ENCODE measurements at regions not wholly inside any gene's neighbourhood (a gene's known extent, or its start where the extent isn't known, plus 50 kb on each side); places are given as distances from the start of the nearest gene placed in this dataset.
"Not testable (repeated sequence)": the region's sequence is repeated elsewhere in the genome, so short reads cannot be mapped to it uniquely, and the experiment has no call there.

GRCh38 chr20:29318871-29319461, 1938.5 kb upstream of the DEFB115 start:
- no peak overlapping the region for H3K4me3 ChIP-seq (ENCODE audit: low read length)
- no peak for DNase-seq (ENCODE audit: low read depth, low spot score)

- no peak for DNase-seq (ENCODE audit: low read depth, low spot score)
- H3K4me3 ChIP-seq (ENCODE audit: low read length) = no peak overlapping the region
Measured at GRCh38 chr20:29319725-29320124, 1937.7 kb upstream of the DEFB115 start.

DNA sequence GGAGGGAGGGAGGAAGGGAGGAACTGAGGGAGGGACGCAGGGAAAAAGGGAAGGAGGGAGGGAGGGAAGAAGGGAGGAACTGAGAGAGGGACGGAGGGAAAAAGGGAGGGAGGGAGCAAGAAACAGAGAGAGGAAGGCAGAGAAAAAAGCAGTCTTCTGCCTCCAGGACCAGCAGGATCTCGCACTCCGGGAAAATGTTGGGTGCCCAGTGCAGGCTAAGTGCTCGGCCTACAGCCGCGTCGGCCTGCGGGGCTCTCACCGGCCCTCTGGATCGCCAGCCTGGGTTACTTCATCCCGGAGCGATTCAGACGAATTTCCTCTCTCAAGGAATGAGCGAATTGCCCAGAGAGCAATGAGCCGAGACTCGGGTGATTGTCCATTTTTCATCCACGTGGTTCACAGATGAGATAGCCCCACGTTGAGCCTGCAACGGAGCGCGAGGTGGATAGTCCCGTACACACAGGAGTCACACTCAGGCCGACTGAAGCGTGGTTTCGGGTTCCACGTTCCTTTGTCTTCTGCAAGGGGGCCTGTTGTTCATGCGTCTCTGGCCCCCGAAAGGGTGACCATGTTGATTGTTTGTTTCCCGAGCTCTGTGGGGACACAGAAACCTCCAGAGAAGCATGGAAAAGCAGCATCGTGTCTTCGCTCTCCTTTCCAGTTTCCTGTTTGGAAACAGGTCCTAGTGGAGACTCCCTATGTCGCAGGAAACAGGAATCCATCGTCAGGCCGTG, 1937.1 kb upstream of the DEFB115 start:
- not testable (repeated sequence) for H3K4me3 ChIP-seq (ENCODE audit: low read length); DNase-seq (ENCODE audit: low read depth, low spot score)

- not testable (repeated sequence) for H3K4me3 ChIP-seq (ENCODE audit: low read length)
Measured at GRCh38 chr20:29323631-29324515, 1933.6 kb upstream of the DEFB115 start.

GRCh38 chr20:29324516-29325303, 1932.8 kb upstream of the DEFB115 start:
- H3K4me3 ChIP-seq (ENCODE audit: low read length); DNase-seq (ENCODE audit: low read depth, low spot score): not testable (repeated sequence)

More at GRCh38 chr20:29323631-29324515, 1933.6 kb upstream of the DEFB115 start:
- DNase-seq (ENCODE audit: low read depth, low spot score) = not testable (repeated sequence)

- no peak for DNase-seq (ENCODE audit: low read depth, low spot score)
- H3K4me3 ChIP-seq (ENCODE audit: low read length) = no peak overlapping the region
Measured at GRCh38 chr20:29325304-29325640, 1932.2 kb upstream of the DEFB115 start.

DNA sequence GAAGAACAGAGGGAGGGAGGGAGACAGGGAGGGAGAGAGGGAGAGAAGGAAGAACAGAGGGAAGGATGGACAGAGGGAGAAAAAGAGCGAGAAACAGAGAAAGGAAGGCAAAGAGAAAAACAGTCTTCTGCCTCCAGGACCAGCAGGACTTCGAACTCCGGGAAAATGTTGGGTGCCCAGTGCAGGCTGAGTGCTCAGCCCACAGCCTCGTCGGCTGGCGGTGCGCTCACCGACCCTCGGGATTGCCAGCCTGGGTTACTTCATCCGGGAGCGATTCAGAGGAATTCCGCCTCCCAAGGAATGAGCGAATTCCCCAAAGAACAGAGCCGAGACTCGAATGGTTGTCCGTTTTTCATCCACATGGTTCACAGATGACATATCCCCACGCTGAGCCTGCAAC, 1931.7 kb upstream of the DEFB115 start:
- DNase-seq (ENCODE audit: low read depth, low spot score); H3K4me3 ChIP-seq (ENCODE audit: low read length): not testable (repeated sequence)

- no peak overlapping the region for H3K4me3 ChIP-seq (ENCODE audit: low read length)
- no peak for DNase-seq (ENCODE audit: low read depth, low spot score)
Measured at GRCh38 chr20:29326376-29327070, 1930.9 kb upstream of the DEFB115 start.

GRCh38 chr20:29327600-29328420, 1929.7 kb upstream of the DEFB115 start:
- H3K4me3 ChIP-seq (ENCODE audit: low read length) = not testable (repeated sequence)
- peak; percentile 41 for DNase-seq (ENCODE audit: low read depth, low spot score)

DNA sequence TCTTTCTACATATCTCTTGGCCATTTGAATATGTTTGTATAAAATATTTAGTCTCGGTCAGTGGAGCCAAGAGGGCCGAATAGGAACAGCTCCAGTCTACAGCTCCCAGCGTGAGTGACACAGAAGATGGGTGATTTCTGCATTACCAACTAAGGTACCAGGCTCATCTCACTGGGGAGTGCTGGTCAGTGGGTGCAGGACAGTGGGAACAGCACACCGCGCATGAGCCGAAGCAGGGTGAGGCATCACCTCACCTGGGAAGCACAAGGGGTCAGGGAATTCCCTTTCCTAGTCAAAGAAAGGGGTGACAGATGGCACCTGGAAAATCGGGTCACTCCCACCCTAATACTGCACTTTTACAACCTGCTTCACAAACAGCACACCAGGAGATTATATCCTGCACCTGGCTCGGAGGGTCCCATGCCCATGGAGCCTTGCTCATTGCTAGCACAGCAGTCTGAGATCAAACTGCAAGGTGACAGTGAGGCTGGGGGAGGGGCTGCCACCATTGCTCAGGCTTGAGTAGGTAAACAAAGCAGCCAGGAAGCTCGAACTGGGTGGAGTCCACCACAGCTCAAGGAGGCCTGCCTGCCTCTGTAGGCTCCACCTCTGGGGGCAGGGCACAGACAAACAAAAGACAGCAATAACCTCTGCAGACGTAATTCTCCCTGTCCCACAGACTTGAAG, 1926.9 kb upstream of the DEFB115 start:
- H3K4me3 ChIP-seq (ENCODE audit: low read length) = not testable (repeated sequence)
- DNase-seq (ENCODE audit: low read depth, low spot score) = peak; percentile 39

GRCh38 chr20:29349836-29350235, 1907.6 kb upstream of the DEFB115 start:
- peak; percentile 56 for DNase-seq (ENCODE audit: low read depth, low spot score)
- no peak overlapping the region for H3K4me3 ChIP-seq (ENCODE audit: low read length)

GRCh38 chr20:29375937-29376336, 1881.5 kb upstream of the DEFB115 start:
- DNase-seq (ENCODE audit: low read depth, low spot score); H3K4me3 ChIP-seq (ENCODE audit: low read length): not testable (repeated sequence)

GRCh38 chr20:29392853-29393252, 1864.6 kb upstream of the DEFB115 start:
- not testable (repeated sequence) for DNase-seq (ENCODE audit: low read depth, low spot score); H3K4me3 ChIP-seq (ENCODE audit: low read length)

DNA sequence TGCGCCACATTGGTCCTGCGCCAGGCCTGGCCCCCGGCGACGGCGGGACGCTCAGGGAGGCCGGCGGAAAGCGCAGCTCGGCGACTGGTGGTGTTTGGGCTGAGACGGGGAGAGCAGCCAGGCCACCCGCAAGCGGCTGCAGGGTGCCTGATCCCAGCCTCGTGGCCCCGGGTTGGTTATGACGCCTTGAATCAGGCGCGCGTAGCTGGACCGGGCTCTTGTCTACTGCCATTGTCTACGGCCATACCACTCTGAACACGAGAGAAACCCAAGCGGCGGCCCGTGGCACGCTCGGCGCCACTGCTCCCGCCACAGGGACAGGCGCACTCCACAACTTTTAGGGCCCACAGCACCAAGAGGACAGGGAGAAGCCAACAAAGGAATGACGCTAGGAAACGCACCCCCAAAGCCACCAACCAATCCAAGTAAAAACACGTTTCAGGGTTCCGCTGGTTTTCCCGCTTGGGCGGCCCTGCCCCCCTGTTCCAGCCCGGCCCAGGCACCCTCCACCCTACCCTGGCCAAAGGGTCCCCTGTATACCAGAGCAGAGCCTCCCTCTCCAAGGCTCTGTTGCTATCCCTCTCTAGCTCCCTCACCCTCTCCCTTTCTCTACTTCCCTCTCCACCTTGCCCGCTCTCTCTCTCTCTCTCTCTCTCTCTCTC, 1849.3 kb upstream of the DEFB115 start:
- DNase-seq (ENCODE audit: low read depth, low spot score) = no peak
- no peak overlapping the region for H3K4me3 ChIP-seq (ENCODE audit: low read length)

DNA sequence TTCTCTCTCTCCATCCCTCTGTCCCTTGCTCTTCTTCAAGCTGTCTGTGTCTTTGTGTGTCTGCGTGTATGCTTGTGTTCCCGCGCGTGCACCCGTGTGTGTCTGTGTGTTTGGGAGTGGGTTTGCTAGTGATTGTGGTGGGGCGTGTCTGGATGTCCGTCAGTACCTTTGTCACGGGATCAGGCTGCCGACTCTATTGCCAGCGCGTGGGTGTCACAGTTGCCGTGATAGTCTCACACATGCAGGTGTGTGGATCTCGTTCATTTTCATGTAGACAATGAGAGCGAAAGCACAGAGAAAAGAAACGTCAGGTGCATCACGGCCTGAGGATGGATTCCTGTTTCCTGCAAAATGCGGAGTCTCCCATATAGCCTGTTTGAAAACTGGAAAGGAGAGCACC, 1848.8 kb upstream of the DEFB115 start:
- DNase-seq (ENCODE audit: low read depth, low spot score); H3K4me3 ChIP-seq (ENCODE audit: low read length): not testable (repeated sequence)

DNA sequence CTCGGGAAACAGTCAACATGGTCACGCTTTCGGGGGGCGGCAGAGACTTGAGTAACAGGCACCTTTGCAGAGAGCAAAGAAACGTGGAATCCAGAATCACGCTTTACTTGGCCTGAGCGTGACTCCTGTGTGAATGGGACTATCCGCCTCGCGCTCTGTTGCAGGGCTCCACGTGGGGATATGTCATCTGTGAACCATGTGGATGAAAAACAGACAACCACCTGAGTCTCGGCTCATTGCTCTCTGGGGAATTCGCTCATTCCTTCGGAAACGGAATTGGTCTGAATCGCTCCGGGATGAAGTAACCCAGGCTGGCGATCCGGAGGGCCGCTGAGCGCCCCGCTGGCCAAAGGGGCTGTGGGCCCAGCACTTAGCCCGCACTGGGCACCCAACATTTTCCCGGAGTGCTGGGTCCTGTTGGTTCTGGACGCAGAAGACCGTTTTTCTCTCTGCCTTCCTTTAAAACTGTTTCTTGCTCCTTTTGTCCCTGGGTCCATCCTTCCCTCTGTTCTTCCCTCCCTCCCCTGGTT, 1848.2 kb upstream of the DEFB115 start:
- H3K4me3 ChIP-seq (ENCODE audit: low read length); DNase-seq (ENCODE audit: low read depth, low spot score): not testable (repeated sequence)

Data from Jurkat, Clone E6-1 (cell line).